ENCODE measurements at regions not wholly inside any gene's neighbourhood (a gene's known extent, or its start where the extent isn't known, plus 50 kb on each side); places are given as distances from the start of the nearest gene placed in this dataset.

GRCh38 chr7:49119706-49120105, 195.4 kb downstream of the CDC14C start:
- no peak for DNase-seq (ENCODE audit: low read depth)
- TF ChIP-seq CTCF (conservative IDR thresholded peaks at IDR 0.05; ENCODE audit: control insufficient read depth, insufficient read depth, low read depth, low read length): no peak
- H3K4me3 ChIP-seq (ENCODE audit: control insufficient read depth, low read depth, low read length): no peak overlapping the region

- DNase-seq (ENCODE audit: low read depth): no peak
- H3K4me3 ChIP-seq (ENCODE audit: control insufficient read depth, low read depth, low read length): no peak overlapping the region
- no peak for TF ChIP-seq CTCF (conservative IDR thresholded peaks at IDR 0.05; ENCODE audit: control insufficient read depth, insufficient read depth, low read depth, low read length)
Observed at GRCh38 chr7:49125246-49125645, 200.9 kb downstream of the CDC14C start.

GRCh38 chr7:49127359-49127913, 203.1 kb downstream of the CDC14C start:
- H3K4me3 ChIP-seq (ENCODE audit: control insufficient read depth, low read depth, low read length): no peak overlapping the region
- no peak for TF ChIP-seq CTCF (conservative IDR thresholded peaks at IDR 0.05; ENCODE audit: control insufficient read depth, insufficient read depth, low read depth, low read length)
- DNase-seq (ENCODE audit: low read depth): no peak

GRCh38 chr7:49137978-49138377, 213.6 kb downstream of the CDC14C start:
- DNase-seq (ENCODE audit: low read depth): no peak
- TF ChIP-seq CTCF (conservative IDR thresholded peaks at IDR 0.05; ENCODE audit: control insufficient read depth, insufficient read depth, low read depth, low read length): no peak
- no peak overlapping the region for H3K4me3 ChIP-seq (ENCODE audit: control insufficient read depth, low read depth, low read length)

- TF ChIP-seq CTCF (conservative IDR thresholded peaks at IDR 0.05; ENCODE audit: control insufficient read depth, insufficient read depth, low read depth, low read length): no peak
- DNase-seq (ENCODE audit: low read depth): no peak
- no peak overlapping the region for H3K4me3 ChIP-seq (ENCODE audit: control insufficient read depth, low read depth, low read length)
Observed at GRCh38 chr7:49150486-49150885, 226.1 kb downstream of the CDC14C start.

GRCh38 chr7:49151146-49151545, 226.8 kb downstream of the CDC14C start:
- no peak for TF ChIP-seq CTCF (conservative IDR thresholded peaks at IDR 0.05; ENCODE audit: control insufficient read depth, insufficient read depth, low read depth, low read length)
- no peak for DNase-seq (ENCODE audit: low read depth)
- H3K4me3 ChIP-seq (ENCODE audit: control insufficient read depth, low read depth, low read length): no peak overlapping the region

- no peak overlapping the region for H3K4me3 ChIP-seq (ENCODE audit: control insufficient read depth, low read depth, low read length)
- no peak for TF ChIP-seq CTCF (conservative IDR thresholded peaks at IDR 0.05; ENCODE audit: control insufficient read depth, insufficient read depth, low read depth, low read length)
- DNase-seq (ENCODE audit: low read depth): no peak
Observed at GRCh38 chr7:49158321-49158720, 234.0 kb downstream of the CDC14C start.

All from fibroblast of mammary gland (primary cell).